ENCODE measurements at regions not wholly inside any gene's neighbourhood (a gene's known extent, or its start where the extent isn't known, plus 50 kb on each side); places are given as distances from the start of the nearest gene placed in this dataset.

- no peak overlapping the region for H3K4me3 ChIP-seq (ENCODE audit: low read length in 3 of 3)
- no peak for DNase-seq
- no peak overlapping the region for H3K27ac ChIP-seq (ENCODE audit: low read depth in 2 of 2, low read length in 2 of 2)
- peaks cover 0 to 3% (median 0%) of the 10 kb centered on the region in 3 donors for H3K9me3 ChIP-seq (ENCODE audit: control insufficient read depth in 2 of 3, insufficient read depth in 1 of 3, low read length in 3 of 3)
- no peaks in the 10 kb centered on the region for H3K27me3 ChIP-seq (ENCODE audit: control insufficient read depth, insufficient read depth, low read length)
- H3K4me1 ChIP-seq (ENCODE audit: control insufficient read depth in 2 of 3, insufficient read depth in 2 of 3, low read depth in 1 of 3, low read length in 3 of 3), result no peaks in the 10 kb centered on the region
- no peak overlapping the region for H3K9ac ChIP-seq (ENCODE audit: low read length in 3 of 3)
- no peak for FAIRE-seq
- intact Hi-C loops (cut with DNase I), result no loop called here
- TF ChIP-seq CTCF (IDR thresholded peaks at IDR 0.05; ENCODE audit: borderline replicate concordance, extremely low read depth, insufficient read depth), result no peak
- H3K36me3 ChIP-seq (ENCODE audit: control insufficient read depth in 2 of 3, insufficient read depth in 3 of 3, low read length in 3 of 3), result no peaks in the 10 kb centered on the region
Observed at GRCh38 chr10:121294630-121295029, 303.6 kb downstream of the FGFR2 start.

- no peak for TF ChIP-seq CTCF (IDR thresholded peaks at IDR 0.05; ENCODE audit: borderline replicate concordance, extremely low read depth, insufficient read depth)
- FAIRE-seq, result no peak
Observed at GRCh38 chr10:121296378-121296777, 301.9 kb downstream of the FGFR2 start.

GRCh38 chr10:121296881-121297585 lies 301.2 kb downstream of the FGFR2 start:
- Histone ChIP-seq H3K9ac (ENCODE audit: low read length in 3 of 3) (no peak overlapping the region), H3K9me3 (ENCODE audit: control insufficient read depth in 2 of 3, insufficient read depth in 1 of 3, low read length in 3 of 3) (peaks cover 0 to 3% (median 0%) of the 10 kb centered on the region in 3 donors), H3K36me3 (ENCODE audit: control insufficient read depth in 2 of 3, insufficient read depth in 3 of 3, low read length in 3 of 3) (no peaks in the 10 kb centered on the region), H3K4me1 (ENCODE audit: control insufficient read depth in 2 of 3, insufficient read depth in 2 of 3, low read depth in 1 of 3, low read length in 3 of 3) (no peaks in the 10 kb centered on the region), H3K4me3 (ENCODE audit: low read length in 3 of 3) (no peak overlapping the region), H3K27ac (ENCODE audit: low read depth in 2 of 2, low read length in 2 of 2) (no peak overlapping the region), H3K27me3 (ENCODE audit: control insufficient read depth, insufficient read depth, low read length) (no peaks in the 10 kb centered on the region)
- TF ChIP-seq CTCF (IDR thresholded peaks at IDR 0.05; ENCODE audit: borderline replicate concordance, extremely low read depth, insufficient read depth), result no peak
- intact Hi-C loops (cut with DNase I), result no loop called here
- FAIRE-seq, result no peak
- no peak for DNase-seq

More at GRCh38 chr10:121296378-121296777, 301.9 kb downstream of the FGFR2 start:
- intact Hi-C loops (cut with DNase I), result no loop called here
- Histone ChIP-seq H3K27ac (ENCODE audit: low read depth in 2 of 2, low read length in 2 of 2) (no peak overlapping the region), H3K9me3 (ENCODE audit: control insufficient read depth in 2 of 3, insufficient read depth in 1 of 3, low read length in 3 of 3) (peaks cover 0 to 3% (median 0%) of the 10 kb centered on the region in 3 donors), H3K4me1 (ENCODE audit: control insufficient read depth in 2 of 3, insufficient read depth in 2 of 3, low read depth in 1 of 3, low read length in 3 of 3) (no peaks in the 10 kb centered on the region), H3K27me3 (ENCODE audit: control insufficient read depth, insufficient read depth, low read length) (no peaks in the 10 kb centered on the region), H3K4me3 (ENCODE audit: low read length in 3 of 3) (no peak overlapping the region), H3K9ac (ENCODE audit: low read length in 3 of 3) (no peak overlapping the region), H3K36me3 (ENCODE audit: control insufficient read depth in 2 of 3, insufficient read depth in 3 of 3, low read length in 3 of 3) (no peaks in the 10 kb centered on the region)
- DNase-seq, result no peak

Measured in kidney (tissue), 13 donors.